NCI-H82 treated with DMSO at 0.1 percent for 48 hours (cell line): ENCODE measurements at regions not wholly inside any gene's neighbourhood (a gene's known extent, or its start where the extent isn't known, plus 50 kb on each side); places are given as distances from the start of the nearest gene placed in this dataset.
"Not testable (repeated sequence)": the region's sequence is repeated elsewhere in the genome, so short reads cannot be mapped to it uniquely, and the experiment has no call there.

Source experiments
- DNase-seq: peaks from one replicate; lab custom pipeline; 2025; ENCODE audit not compliant: unreplicated experiment; lab: John Stamatoyannopoulos, UW

DNA sequence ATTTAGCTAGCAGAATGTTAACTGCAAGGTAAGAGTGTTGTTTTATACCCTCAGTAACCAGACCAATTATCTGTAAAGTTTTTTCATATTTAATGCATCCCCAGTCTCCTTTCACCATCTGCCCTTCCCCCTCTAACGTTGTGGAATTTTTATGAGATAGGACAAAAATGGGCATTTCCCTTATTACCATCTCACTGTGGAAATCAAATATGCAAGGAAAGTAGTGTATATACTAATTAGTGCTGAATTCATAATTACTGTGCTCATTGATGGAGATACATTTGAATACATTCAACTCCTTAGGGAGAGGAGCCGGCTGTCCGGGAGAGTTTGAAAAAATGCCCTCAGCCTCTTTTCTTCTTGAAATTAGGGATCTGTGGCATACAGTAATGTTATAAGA is 423.4 kb upstream of the MGMT start:
- no peak for DNase-seq

DNA sequence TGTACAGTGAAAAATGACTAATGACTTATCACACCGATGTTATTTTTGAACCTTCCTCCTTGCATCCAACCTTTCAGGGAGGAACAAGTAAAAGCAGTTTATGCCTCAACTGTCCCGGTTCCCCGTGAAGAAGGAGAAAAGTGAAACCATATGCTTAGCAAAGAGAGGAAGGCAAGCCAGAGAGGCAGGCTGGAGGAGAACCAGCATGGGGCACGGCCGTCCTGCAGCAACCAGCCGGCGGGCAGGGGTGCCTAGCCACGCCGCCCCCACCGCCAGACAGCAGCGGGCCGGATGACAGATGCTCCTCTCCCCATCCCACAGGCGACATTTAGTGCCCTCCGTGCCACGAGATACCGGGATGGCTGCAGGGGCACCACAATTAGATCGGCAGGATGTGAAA is 421.4 kb upstream of the MGMT start:
- no peak for DNase-seq

DNA sequence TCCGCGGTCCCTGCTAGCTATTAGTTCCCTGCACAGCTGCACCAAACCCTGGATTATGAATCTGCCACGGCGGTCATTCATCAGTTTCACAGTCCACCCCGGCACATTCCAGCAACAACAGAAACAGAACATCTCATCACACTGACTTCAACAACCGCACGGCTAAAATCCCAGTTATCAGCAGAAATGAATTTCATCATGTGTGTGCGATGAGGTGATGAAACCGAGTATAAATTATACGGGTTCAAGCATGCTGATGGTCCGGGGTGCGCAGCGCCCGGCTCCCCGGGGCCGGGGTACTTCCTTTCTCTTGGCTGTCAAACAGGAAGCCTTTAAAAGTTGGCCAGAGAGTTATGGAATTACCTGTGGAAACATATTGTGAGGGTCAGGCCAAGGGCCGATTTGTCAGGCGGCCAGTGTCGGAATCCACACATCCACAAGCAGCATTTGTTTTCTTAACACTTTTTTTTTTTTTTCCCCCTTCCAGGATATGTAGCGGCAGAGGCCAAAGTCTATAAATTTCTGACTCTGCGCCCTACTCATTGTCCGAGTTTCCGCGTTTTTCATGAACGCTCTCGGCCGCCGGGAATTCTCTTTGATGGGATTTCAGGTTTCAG is 420.9 kb upstream of the MGMT start:
- DNase-seq: no peak

DNA sequence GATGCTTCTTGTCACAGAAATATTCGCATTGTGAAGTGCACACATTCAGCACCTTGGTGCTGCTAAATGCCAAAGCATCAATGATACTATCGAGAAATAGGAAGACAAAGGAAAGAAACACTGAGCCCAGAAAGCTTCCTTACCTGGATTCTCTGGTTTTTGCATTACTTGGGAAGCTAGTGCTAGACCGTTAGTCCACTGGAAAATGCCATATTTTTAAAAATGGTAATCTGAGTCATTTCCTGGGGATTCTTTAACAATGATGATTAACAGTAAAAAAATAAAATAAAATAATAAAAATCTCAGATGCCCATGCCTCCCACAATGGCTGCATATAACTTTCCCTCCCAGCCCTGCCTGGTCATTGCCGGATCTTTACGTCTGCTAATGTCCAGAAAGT is 420.1 kb upstream of the MGMT start:
- no peak for DNase-seq

DNA sequence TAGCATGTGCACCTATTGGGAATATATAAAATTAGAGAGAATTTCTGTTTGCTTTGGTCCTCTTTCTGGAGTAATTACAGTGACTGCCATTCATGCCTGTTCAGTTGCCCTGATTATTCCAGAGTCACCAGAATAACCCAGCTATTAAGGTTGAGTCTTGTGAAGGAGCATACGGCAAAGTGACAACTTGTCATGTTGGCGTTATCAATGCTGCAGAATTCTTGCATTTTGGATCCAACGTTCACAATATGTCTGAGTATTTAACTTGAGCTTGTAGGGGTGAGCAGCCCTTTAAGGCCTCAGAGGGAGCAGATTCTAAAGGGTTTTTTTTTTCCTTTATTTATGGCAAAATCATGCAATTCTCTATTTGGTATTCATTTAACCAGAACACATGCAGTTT is 419.4 kb upstream of the MGMT start:
- no peak for DNase-seq

DNA sequence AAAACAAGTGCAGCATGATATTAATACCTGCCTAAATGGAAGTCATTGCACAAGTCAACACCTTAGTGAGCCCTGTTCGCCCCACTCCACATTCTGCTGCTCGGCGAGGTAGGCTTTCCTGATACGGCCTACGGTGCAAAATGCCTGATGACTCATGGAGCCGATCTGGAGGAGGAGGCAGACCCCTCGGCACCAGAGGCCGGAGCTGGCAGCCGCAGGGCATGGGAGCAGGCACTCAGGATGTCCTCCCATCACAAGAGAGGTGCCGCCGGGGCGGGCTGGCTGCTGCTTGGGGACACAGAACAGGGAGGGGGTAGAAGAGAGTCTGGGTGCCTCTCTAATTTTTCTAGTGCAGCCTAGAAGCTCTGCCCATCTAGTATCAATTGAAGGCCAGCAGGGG is 418.5 kb upstream of the MGMT start:
- no peak for DNase-seq

DNA sequence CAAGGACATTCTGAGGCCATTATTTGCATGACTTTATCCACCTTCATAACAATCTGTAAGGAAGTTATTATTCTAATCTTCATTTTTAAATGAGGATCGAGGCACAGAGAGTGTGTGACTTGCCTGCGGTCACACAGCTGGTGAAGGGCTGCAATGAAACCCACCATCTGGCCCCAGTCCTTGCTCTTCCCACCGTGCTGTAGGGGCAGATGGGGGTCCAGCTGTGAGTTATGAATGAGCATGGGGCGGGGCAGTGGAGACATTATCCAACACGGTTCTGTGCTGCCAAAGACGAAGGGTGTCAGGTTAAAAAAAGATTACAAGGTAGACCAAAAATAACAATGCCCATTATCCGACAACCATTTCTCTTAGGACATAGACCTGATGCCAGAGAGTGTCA is 417.5 kb upstream of the MGMT start:
- no peak for DNase-seq

DNA sequence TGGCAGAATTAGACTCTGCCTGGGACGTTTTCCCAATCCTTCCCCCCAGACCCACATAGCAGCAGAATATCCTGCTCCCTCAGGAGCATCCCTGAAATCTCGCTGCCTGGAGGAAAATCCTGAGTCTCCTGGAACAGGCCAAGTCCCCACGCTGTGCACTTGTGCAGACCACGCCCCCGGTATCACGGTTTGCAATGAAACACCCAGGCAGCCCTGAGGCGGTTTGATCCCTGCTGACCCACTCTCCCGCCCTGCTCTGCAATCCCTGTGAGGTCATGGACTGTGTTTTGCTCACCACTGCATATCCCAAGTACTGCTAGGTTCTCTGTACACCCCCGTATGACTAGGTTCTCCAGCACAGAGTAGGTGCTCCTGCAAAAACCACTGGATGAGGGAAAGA is 411.8 kb upstream of the MGMT start:
- no peak for DNase-seq

DNA sequence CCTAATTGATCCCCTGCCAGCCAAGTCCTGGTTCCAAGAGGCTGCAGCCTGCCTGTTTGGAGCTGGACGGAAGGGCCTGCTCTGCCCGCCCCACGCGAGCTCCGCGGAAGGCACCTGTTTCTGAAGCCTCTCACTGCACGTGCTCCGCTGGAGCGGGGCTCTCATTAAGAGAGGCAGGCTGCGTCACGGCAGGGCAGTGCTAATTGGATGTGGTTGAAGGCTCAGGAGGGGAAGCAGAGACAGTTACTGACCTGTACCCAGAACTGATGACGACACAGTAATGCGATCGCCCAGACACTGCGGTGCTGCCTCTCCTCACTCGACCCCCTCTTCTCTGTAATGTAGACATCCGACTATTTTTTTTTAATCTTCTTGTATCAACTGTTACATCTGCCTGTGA is 411.1 kb upstream of the MGMT start:
- DNase-seq: no peak

DNA sequence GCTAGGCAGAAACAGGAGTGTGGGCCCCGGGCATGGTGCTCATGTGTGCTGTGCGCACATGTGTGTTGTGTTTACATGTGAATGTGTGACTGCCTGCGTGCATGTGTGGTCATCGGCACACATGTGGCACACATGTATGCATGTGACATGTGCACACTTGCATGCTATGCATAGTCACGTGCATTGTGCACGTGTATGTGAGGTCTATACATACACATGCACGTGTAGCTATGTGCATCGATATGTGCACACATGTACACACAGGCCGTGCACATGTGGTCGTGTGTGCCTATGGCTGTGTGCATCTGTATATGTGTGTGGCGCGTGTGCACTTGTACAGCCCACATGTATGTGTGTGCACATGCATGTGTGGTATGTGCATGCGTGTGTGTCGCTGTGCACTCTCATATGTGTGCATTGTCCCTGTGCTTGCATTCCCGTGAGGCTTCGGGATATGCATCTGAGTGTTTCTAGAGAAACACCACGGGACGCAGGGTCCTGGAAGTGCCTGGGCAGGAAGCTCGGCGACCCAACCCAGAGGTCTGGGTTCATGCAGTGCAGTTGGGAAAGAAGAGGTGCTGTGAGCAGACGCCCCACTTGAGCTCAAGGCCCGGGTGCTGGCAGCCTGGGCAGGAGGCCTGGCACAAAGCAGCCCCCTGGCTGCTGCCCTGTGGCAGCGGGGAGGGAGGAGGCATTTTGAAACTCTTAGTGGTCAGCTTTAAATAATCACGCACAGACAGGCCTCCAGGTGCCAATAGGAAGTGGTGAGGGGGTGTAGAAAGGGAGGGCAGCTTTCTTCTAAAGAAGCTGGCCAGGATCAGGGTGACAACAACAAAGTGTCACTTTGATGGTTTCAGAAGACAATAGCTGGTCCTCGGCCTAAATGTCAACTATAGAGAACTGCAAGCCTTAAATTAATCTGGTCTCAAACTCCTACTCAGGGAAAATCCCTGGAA is 410.0 kb upstream of the MGMT start:
- DNase-seq: no peak

DNA sequence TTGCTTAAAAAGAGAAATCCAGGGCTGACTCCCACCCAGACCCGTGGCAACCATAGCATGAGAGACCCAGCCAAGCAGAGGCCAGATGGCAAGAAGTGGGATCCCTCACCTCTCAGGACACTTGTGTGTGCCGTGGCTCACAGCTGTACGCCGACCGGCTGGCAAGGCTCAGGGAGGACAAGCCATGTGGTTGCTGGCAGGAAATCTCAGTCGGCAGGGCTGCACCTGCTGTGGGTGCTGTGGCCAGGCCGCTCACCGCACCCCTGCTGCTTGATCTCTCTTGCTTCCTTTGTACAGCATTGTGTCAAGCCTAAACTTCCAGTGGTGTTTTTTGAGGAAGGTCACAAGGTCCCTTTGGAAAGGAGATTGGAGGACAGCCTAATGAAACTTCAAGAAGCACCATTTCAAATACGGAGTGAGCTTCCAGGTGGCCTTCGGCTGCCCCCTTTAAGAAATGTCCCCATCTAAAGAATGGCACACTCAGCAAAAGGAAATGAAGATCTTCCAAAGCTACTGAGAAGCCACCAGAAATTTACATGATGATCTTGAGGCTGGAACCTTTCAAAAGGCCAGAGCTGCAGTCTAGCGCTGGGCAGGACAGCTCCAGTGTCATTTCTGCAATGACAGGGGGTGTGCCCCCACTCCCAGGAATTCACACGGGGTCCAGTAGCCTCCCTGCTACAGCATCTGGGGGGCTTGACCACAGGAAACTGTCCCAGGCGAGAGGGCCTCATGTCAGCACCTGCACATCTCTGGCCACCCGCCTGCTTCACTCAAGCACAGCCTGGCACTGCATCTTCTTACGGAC is 409.0 kb upstream of the MGMT start:
- DNase-seq: no peak

DNA sequence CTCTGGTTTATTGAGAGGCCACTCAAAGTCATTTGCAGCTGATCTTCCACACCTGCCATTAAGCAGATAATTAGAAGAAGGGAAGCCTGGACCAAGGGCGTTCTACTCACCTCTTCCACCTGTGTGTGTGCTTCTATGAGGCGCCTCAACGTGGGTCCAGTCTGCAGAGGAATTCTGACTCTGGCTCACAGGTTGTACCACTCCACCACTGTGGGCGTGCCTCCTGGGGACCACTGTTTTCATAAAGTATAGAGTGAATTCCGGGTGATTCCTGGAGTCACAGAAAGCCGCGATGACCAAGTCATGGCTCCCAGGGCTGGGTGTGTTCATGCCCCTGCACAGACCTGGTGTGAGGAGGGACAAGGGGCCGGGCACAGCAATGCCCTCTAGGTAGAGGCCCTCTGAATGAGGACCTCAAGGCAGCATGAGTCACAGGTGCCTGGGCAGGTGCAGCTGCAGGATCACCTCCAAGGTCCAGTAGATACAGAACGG is 408.3 kb upstream of the MGMT start:
- no peak for DNase-seq

DNA sequence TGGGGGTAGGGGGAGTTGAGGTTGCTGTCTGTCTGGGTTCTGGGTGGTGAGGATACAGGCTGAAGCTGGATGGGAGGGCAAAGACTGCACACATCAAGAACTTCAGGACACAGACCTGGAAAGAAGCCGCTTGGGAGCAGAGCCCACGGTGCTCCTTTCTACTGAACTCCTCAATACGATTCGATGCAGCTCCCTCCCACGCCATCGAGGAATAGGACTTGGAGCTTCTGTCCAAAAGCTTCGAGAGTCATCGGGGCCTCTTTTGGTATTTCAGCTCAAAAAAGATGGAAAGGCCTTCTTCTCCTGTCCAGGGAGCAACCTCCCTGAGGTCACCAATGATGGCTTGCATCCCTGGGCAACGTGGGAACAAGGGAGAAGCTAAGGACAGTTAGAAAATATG is 407.1 kb upstream of the MGMT start:
- DNase-seq: no peak

DNA sequence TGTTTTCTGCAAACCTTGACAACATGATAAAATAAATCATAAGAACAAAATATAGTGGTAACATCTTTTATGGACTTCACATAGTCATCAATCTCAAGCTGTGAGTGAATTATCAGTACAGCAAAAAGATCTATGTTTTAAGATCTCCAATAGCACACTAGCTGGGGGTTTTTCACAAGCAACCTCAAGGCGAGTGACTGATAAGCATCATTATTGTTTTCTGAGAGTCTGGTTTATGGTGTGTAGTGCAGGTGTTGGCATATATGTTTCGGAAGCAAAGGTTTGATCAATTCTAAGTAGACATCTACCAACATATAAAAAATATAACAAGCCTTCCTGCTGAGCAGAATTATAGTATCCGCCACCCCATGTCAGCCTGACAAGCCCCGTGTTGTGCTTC is 403.8 kb upstream of the MGMT start:
- DNase-seq: no peak

DNA sequence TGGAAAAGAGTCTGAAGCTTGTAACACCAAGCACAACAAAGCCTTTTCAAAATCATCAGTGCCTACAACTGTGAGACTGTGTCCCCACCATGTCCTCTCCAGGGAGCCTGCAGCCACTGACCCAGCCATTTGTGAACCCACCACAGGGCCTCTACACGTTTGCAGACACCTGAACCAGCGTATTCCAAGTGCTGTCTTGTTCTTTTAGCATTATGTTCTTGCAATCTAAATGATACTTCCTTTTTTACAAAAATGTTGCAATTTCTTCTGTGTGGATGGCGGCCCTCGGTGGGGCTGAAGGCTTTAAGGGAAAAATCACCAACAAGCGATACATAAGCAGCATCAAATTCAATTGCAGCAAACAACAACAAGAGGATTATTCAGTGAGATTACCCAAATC is 403.2 kb upstream of the MGMT start:
- no peak for DNase-seq

DNA sequence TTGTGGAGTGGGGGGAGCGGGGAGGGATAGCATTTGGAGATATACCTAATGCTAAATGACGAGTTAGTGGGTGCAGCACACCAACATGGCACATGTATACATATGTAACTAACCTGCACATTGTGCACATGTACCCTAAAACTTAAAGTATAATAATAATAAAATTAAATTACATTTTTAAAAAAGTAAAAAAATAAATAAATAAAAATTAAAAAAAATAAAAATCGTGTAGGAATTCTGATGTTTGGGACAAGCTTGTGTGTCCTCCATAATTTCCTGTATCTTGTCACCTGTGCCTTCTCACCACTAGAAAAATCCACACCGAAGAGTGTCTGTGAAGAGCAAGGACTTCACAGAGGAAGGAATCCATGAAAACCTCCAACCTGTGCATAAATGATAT is 400.5 kb upstream of the MGMT start:
- DNase-seq: not testable (repeated sequence)

DNA sequence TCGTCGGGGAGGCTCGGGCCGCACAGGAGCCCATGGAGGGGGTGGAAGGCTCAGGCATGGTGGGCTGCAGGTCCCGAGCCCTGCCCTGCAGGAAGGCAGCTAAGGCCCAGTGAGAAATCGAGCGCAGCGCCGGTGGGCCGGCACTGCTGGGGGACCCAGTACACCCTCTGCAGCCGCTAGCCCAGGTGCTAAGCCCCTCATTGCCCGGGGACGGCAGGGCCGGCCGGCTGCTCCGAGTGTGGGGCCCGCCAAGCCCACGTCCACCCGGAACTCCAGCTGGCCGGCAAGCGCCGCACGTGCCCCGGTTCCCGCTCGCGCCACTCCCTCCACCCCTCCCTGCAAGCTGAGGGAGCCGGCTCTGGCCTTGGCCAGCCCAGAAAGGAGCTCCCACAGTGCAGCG is 395.6 kb upstream of the MGMT start:
- not testable (repeated sequence) for DNase-seq

DNA sequence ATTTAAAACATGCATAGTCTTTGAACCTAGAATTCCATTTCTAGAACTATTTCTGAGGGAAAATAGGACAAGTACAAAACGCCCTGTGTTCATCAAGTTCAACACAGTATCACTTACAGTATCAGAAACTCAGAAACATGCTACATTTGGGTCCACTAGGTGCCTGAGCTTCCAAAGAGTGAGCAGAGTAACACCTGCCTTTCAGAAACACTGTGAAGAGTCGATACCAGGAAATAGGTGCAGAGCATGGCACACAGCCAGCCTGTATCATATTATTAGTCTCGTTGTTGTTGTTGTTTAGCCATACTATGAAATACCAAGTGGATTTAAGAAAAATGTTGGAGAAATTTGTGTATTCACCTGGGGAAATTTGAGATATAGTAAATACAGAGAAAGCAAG is 392.1 kb upstream of the MGMT start:
- no peak for DNase-seq

DNA sequence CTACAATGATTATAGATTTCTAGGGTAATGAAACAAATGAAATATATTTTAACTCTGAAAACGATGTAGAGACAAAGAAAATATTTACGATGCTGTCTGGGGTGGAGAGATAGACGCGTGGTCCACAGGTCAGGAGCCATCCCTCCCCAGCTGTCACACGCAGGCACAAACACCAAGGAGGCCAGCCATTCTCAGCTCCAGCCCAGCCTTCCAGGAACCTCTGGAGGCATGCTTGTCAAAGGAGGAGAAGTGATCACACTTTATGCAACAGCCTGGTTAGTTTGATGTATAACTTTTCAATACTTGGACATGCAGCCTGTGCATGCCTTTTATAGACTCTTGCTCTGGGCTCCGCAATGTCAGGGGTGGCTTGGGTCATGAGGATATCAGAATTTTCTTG is 391.5 kb upstream of the MGMT start:
- DNase-seq: no peak

DNA sequence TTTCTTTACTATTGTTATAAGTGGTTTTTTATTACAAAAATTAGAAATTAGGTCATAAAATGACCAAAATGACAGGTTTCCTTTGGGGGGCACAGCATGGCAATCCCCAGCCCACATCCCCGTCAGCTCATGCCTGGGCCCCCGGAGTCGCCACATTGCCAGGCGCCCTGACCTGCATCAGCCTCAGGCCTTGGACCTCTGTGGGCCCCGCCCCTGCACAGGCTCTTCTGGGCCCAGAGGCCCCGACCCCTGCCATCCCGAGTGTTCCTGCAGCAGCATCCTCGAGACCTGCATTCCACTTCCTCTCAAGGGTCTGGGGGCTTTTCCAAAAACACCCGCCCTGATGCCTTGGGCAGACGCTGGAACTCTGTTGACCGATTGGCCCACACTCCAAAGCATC is 391.1 kb upstream of the MGMT start:
- DNase-seq: no peak

DNA sequence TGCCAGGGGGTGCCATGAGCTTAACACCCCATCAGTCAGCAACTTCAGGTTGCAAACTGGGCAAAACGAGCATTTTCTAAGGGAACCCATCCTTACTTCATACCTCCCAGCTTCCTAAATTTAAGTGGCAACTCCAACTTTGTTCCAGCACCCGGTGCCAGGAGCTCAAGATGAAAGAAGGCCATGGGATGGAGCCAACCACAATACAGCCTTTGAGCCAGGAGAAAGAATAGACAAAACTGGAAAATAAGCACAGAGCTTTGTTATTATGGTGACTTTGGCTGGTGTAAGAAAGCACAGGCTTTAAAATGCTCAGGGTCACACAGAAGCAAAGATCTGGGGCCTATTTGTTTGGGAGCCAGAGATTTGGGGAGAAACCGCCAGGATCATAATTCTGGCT is 388.7 kb upstream of the MGMT start:
- no peak for DNase-seq

DNA sequence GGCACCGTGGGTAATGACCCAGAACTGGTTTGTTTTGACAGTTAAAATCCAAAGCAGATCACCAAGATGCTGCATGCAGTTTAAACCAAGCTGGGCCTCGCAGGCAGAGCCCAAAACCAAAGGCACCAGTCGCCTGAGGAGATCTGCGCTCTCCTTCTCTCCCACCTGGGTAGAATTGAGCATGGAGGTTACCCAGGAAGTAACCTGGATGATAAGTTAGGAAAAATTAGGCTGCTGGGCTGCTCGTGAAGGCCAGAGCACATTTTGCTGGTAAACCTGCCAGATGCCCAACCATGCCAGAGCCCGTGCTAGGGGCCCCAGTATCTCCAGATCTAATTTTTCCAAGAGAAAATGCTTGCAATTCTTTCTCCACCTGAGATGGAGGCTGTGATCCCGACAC is 388.3 kb upstream of the MGMT start:
- no peak for DNase-seq
